MM.1S (cell line): ENCODE measurements at regions not wholly inside any gene's neighbourhood (a gene's known extent, or its start where the extent isn't known, plus 50 kb on each side); places are given as distances from the start of the nearest gene placed in this dataset.

Source experiments
- DNase-seq: peaks from one replicate; pipeline ENCODE4 v3.0.0-alpha.2; 2015
- H2AFZ ChIP-seq: fragments of 300-600 bp; sonication (generic); 2 replicates; pipeline ENCODE4 v1.6.0; 2016; ENCODE audit warnings: antibody characterized with exemption, low read length
- H3F3A ChIP-seq: fragments of 300-600 bp; sonication (generic); 2 replicates; pipeline ENCODE4 v1.6.1; 2016; ENCODE audit warnings: mild to moderate bottlenecking, antibody characterized with exemption, low read length, moderate library complexity, mixed read lengths; ENCODE audit not compliant: insufficient read depth
- H3K27ac ChIP-seq: fragments of 300-600 bp; sonication (generic); 2 replicates; pipeline ENCODE4 v1.5.1; 2016; ENCODE audit warnings: mild to moderate bottlenecking, low read length
- H3K27me3 ChIP-seq: fragments of 300-600 bp; sonication (generic); replicated peaks from 2 replicates; pipeline ENCODE4 v1.6.0; 2016; ENCODE audit warnings: low read length; ENCODE audit not compliant: insufficient read depth
- H3K36me3 ChIP-seq: fragments of 300-600 bp; sonication (generic); replicated peaks from 2 replicates; pipeline ENCODE4 v1.6.1; 2016; ENCODE audit warnings: mild to moderate bottlenecking, low read length, mixed read lengths; ENCODE audit not compliant: insufficient read depth
- H3K4me1 ChIP-seq: fragments of 300-600 bp; sonication (generic); 2 replicates; pipeline ENCODE4 v1.6.1; 2016; ENCODE audit warnings: low read length, mixed read lengths
- H3K4me2 ChIP-seq: fragments of 300-600 bp; sonication (generic); 2 replicates; pipeline ENCODE4 v1.6.0; 2016; ENCODE audit warnings: low read depth, low read length
- H3K4me3 ChIP-seq: fragments of 300-600 bp; sonication (generic); 2 replicates; pipeline ENCODE4 v1.5.1; 2016; ENCODE audit warnings: low read length, mixed read lengths
- H3K79me2 ChIP-seq: fragments of 300-600 bp; sonication (generic); 2 replicates; pipeline ENCODE4 v1.6.1; 2016; ENCODE audit warnings: mixed run types, low read length, mixed read lengths
- H3K9ac ChIP-seq: fragments of 300-600 bp; sonication (generic); 2 replicates; pipeline ENCODE4 v1.6.1; 2016; ENCODE audit warnings: low read length, mixed read lengths
- H3K9me2 ChIP-seq: fragments of 300-600 bp; sonication (generic); replicated peaks from 2 replicates; pipeline ENCODE4 v1.6.1; 2016; ENCODE audit warnings: mild to moderate bottlenecking, low read length, mixed read lengths; ENCODE audit not compliant: insufficient read depth
- H3K9me3 ChIP-seq: fragments of 300-600 bp; sonication (generic); replicated peaks from 2 replicates; pipeline ENCODE4 v1.6.1; 2016; ENCODE audit warnings: mild to moderate bottlenecking, low read length, mixed read lengths; ENCODE audit not compliant: insufficient read depth
- H4K20me1 ChIP-seq: fragments of 300-600 bp; sonication (generic); 2 replicates; pipeline ENCODE4 v1.6.1; 2016; ENCODE audit warnings: mild to moderate bottlenecking, low read length, moderate library complexity, mixed read lengths; ENCODE audit not compliant: insufficient read depth
- CTCF ChIP-seq: fragments of 300-600 bp; sonication (generic); IDR thresholded peaks from 2 replicates; pipeline ENCODE4 v1.5.1; 2016; ENCODE audit warnings: antibody characterized with exemption, low read length, mixed read lengths
- EZH2 ChIP-seq: fragments of 300-600 bp; sonication (generic); optimal IDR thresholded peaks from 2 replicates; pipeline ENCODE3; 2017; ENCODE audit warnings: low read depth, mild to moderate bottlenecking, antibody characterized with exemption, low read length, mixed read lengths
- EZH2phosphoT487 ChIP-seq: fragments of 300-600 bp; sonication (generic); IDR thresholded peaks from 2 replicates; pipeline ENCODE4 v1.6.1; 2018; ENCODE audit warnings: antibody characterized with exemption, low read length

DNA sequence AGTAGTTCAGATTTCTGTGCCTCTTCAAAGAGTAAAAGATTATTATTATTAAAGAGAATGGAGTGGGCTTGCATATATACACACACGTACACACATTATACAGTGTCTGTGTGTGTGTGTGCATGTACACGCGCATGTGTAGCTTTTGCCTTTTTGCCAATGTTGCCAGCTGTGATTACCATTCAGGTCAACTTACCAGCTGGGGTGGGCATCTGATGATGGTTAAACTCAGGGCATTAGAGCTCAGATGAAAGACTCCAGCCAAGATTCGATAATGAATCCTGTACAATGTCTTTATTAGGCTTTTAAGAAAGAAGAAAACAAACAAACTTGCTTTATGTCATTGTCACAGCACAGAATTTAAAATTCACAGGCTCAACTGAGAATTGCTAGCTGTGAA lies 296.5 kb upstream of the DMAC1 start:
- H4K20me1 ChIP-seq = no peaks in the 10 kb centered on the region
- H2AFZ ChIP-seq = no peak overlapping the region
- H3K4me3 ChIP-seq = no peak overlapping the region

GRCh38 chr9:8095672-8096086 lies 296.1 kb upstream of the DMAC1 start:
- TF ChIP-seq EZH2 (no peak), EZH2phosphoT487 (no peak), CTCF (no peak)
- Histone ChIP-seq H3K4me1 (no peaks in the 10 kb centered on the region), H3F3A (no peaks in the 10 kb centered on the region), H4K20me1 (no peaks in the 10 kb centered on the region), H3K9me2 (no peaks in the 10 kb centered on the region), H3K79me2 (no peaks in the 10 kb centered on the region), H3K9me3 (no peaks in the 10 kb centered on the region), H2AFZ (no peak overlapping the region), H3K4me3 (no peak overlapping the region), H3K27me3 (no peaks in the 10 kb centered on the region), H3K9ac (no peak overlapping the region), H3K27ac (no peak overlapping the region), H3K36me3 (no peaks in the 10 kb centered on the region), H3K4me2 (no peak overlapping the region)
- DNase-seq = no peak

More for the DNA sequence above, 296.5 kb upstream of the DMAC1 start:
- Histone ChIP-seq H3K79me2 (no peaks in the 10 kb centered on the region), H3K9me2 (no peaks in the 10 kb centered on the region), H3F3A (no peaks in the 10 kb centered on the region), H3K9ac (no peak overlapping the region), H3K27ac (no peak overlapping the region), H3K9me3 (no peaks in the 10 kb centered on the region), H3K27me3 (no peaks in the 10 kb centered on the region), H3K4me1 (no peaks in the 10 kb centered on the region), H3K4me2 (no peak overlapping the region), H3K36me3 (no peaks in the 10 kb centered on the region)
- no peak for TF ChIP-seq EZH2phosphoT487
- no peak for TF ChIP-seq EZH2
- no peak for TF ChIP-seq CTCF
- no peak for DNase-seq

DNA sequence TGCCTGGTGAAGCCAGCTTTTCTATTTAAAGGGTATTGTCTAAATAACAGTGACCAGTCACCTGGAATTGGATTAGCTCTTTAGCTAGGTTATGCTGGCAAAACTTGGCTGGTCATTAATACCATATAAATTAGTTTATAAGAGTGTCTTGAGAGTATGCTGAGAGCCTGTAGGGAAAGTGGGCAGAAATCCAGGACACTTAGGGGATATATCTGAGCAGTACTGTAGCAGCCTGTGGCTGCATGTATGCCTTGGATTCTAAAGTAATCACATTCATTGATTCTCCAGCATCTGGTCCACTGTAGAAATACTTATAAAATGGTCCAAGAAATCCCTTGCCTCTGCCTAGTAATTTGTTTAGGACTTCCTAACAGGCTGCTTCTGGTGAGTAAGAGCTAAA lies 288.9 kb upstream of the DMAC1 start:
- H3F3A ChIP-seq = no peaks in the 10 kb centered on the region
- H3K27me3 ChIP-seq = no peaks in the 10 kb centered on the region
- no peak overlapping the region for H3K9ac ChIP-seq
- H3K79me2 ChIP-seq = no peaks in the 10 kb centered on the region
- H3K4me1 ChIP-seq = no peaks in the 10 kb centered on the region
- H3K9me2 ChIP-seq = no peaks in the 10 kb centered on the region
- no peak overlapping the region for H3K4me2 ChIP-seq
- no peak overlapping the region for H3K27ac ChIP-seq
- no peak overlapping the region for H2AFZ ChIP-seq
- H4K20me1 ChIP-seq = no peaks in the 10 kb centered on the region
- TF ChIP-seq CTCF = no peak
- TF ChIP-seq EZH2 = no peak
- no peak for TF ChIP-seq EZH2phosphoT487
- DNase-seq = no peak
- no peaks in the 10 kb centered on the region for H3K36me3 ChIP-seq
- no peaks in the 10 kb centered on the region for H3K9me3 ChIP-seq
- H3K4me3 ChIP-seq = no peak overlapping the region

DNA sequence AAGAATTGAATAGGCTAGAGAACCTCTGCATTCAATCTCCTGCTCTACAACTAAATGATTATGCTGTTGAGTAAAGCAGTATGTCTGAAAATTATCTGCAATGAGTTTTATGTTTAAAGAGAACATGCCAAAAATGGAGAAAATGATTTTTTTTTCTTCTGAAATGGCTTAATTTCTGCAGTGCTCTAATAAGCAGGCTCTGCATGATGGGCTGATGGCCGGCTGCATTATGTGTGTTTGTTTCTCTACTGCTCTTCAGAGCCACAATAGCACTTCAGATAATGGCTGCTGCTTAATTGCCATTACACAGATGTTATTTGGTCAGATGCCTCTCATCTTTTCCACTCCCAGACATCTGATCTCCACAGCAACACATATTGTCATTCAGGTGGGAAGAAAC lies 286.4 kb upstream of the DMAC1 start:
- H3K4me3 ChIP-seq = no peak overlapping the region
- H3K4me2 ChIP-seq = no peak overlapping the region
- no peaks in the 10 kb centered on the region for H3K4me1 ChIP-seq
- no peak overlapping the region for H3K27ac ChIP-seq
- no peaks in the 10 kb centered on the region for H4K20me1 ChIP-seq
- DNase-seq = no peak
- no peaks in the 10 kb centered on the region for H3K9me2 ChIP-seq
- no peak overlapping the region for H2AFZ ChIP-seq
- no peaks in the 10 kb centered on the region for H3F3A ChIP-seq
- no peaks in the 10 kb centered on the region for H3K9me3 ChIP-seq
- no peaks in the 10 kb centered on the region for H3K79me2 ChIP-seq
- TF ChIP-seq CTCF (no peak), EZH2 (no peak), EZH2phosphoT487 (no peak)
- H3K27me3 ChIP-seq = no peaks in the 10 kb centered on the region
- H3K36me3 ChIP-seq = no peaks in the 10 kb centered on the region
- no peak overlapping the region for H3K9ac ChIP-seq
